ENCODE measurements at regions not wholly inside any gene's neighbourhood (a gene's known extent, or its start where the extent isn't known, plus 50 kb on each side); places are given as distances from the start of the nearest gene placed in this dataset.

- no peaks in the 10 kb centered on the region for H3K27me3 ChIP-seq (ENCODE audit: low read depth)
- H3K36me3 ChIP-seq, result no peaks in the 10 kb centered on the region
- no peak for DNase-seq
- intact Hi-C loops (cut with micrococcal nuclease), result no loop called here
- H3K27ac ChIP-seq (replicated peaks), result no peak overlapping the region
- H3K9me3 ChIP-seq (replicated peaks), result peaks cover 14% of the 10 kb centered on the region
- no peak for TF ChIP-seq CTCF (IDR thresholded peaks at IDR 0.05; ENCODE audit: borderline replicate concordance)
- no peak overlapping the region for H3K4me3 ChIP-seq
- H3K4me1 ChIP-seq, result no peaks in the 10 kb centered on the region
These were observed 182.8 kb downstream of the ASCL1 start for GRCh38 chr12:103140286-103140685.

DNA sequence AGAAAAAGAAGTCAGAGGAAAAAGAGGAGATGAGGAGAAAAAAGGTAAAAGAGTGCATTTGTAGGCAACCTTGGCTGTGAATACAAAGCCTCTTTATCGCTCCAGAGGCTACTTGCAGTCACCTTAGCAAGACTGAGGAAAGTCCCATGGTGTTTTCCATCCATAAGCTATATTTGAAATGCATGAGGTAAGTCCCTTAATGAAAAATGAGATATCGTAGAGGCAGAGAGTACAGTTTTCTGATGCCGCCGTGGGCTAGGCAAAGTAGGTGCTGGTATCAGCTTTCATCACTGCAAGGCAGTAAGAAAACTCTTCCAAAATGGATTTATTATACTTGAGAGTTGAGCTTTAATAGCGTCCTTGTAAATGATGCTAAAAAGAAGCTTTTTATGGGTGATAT, 186.8 kb downstream of the ASCL1 start:
- no peak overlapping the region for H3K4me3 ChIP-seq
- no peaks in the 10 kb centered on the region for H3K4me1 ChIP-seq
- H3K36me3 ChIP-seq, result no peaks in the 10 kb centered on the region
- intact Hi-C loops (cut with micrococcal nuclease), result no loop called here
- DNase-seq, result no peak
- no peaks in the 10 kb centered on the region for H3K27me3 ChIP-seq (ENCODE audit: low read depth)
- H3K9me3 ChIP-seq (replicated peaks), result peaks cover 6% of the 10 kb centered on the region
- TF ChIP-seq CTCF (IDR thresholded peaks at IDR 0.05; ENCODE audit: borderline replicate concordance), result no peak
- H3K27ac ChIP-seq (replicated peaks), result no peak overlapping the region

DNA sequence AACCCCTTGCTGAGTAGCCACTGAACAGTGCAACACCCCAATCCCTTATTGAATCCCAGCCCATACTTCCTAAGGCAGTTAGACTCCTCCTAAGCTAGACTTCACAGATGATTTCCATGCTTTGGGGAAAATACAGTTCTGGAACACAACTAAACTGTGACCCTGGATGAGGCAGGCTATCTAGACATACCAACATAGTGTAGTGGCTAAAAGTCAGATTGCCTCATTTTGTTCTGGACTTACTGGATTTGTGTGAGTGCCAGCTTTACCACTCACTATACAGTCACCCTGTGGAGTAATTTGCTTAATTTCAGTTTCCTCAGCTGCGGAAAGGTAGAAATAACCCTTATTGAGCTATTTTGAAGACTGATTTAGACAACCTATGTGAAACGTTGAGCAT, 203.1 kb downstream of the ASCL1 start:
- no peak for DNase-seq
- no peaks in the 10 kb centered on the region for H3K4me1 ChIP-seq
- peaks cover 18% of the 10 kb centered on the region for H3K9me3 ChIP-seq (replicated peaks)
- no peak overlapping the region for H3K27ac ChIP-seq (replicated peaks)
- H3K4me3 ChIP-seq, result no peak overlapping the region
- no peaks in the 10 kb centered on the region for H3K27me3 ChIP-seq (ENCODE audit: low read depth)
- no peaks in the 10 kb centered on the region for H3K36me3 ChIP-seq
- intact Hi-C loops (cut with micrococcal nuclease), result no loop called here
- no peak for TF ChIP-seq CTCF (IDR thresholded peaks at IDR 0.05; ENCODE audit: borderline replicate concordance)

DNA sequence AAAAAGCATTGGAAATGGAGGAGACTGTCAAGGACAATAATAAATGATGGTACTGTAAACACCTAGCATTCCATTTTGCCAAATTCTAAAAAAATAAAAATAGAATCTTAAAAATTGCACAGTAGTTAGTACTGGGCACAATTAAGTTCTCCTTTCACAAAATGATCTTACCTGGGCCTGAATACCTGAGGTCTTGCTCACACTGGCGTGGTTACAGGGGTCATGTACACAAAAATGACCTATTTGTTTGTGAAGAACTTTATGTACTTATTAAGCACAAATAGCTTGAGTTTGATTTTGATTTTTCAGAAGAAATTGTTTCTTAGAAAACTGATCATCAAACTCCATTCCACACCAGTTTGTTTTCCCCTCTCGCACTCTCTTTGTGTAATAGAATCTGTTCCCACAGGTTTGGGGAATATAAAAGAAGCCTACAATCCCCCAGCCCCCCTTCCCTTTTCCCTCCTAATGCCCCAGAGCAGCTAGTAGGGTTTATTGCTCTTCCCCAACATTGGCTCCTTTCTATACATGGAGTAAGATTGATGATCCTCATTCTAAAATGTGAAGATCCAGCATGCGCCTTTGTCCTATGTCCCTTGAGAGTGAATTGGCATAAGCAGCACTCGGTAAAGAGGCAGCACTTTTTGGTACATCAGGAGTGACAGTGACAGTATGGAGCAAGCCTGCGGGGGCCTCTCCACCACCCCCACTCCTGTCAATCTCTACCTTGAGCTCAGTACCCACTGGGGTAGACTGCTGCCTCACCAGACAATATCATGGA, 204.3 kb downstream of the ASCL1 start:
- Histone ChIP-seq H3K4me1 (no peaks in the 10 kb centered on the region), H3K9me3 (replicated peaks) (peaks cover 9% of the 10 kb centered on the region), H3K36me3 (no peaks in the 10 kb centered on the region), H3K27ac (replicated peaks) (no peak overlapping the region), H3K4me3 (no peak overlapping the region), H3K27me3 (ENCODE audit: low read depth) (no peaks in the 10 kb centered on the region)
- intact Hi-C loops (cut with micrococcal nuclease), result no loop called here
- TF ChIP-seq CTCF (IDR thresholded peaks at IDR 0.05; ENCODE audit: borderline replicate concordance), result no peak
- no peak for DNase-seq

- Histone ChIP-seq H3K27me3 (ENCODE audit: low read depth) (no peaks in the 10 kb centered on the region), H3K9me3 (replicated peaks) (peaks cover 6% of the 10 kb centered on the region), H3K27ac (replicated peaks) (no peak overlapping the region), H3K36me3 (no peaks in the 10 kb centered on the region), H3K4me1 (no peaks in the 10 kb centered on the region), H3K4me3 (no peak overlapping the region)
- DNase-seq, result no peak
- no peak for TF ChIP-seq CTCF (IDR thresholded peaks at IDR 0.05; ENCODE audit: borderline replicate concordance)
- intact Hi-C loops (cut with micrococcal nuclease), result no loop called here
These were observed 209.5 kb downstream of the ASCL1 start for GRCh38 chr12:103166949-103167348.
